Ishikawa (cell line): ENCODE measurements at regions not wholly inside any gene's neighbourhood (a gene's known extent, or its start where the extent isn't known, plus 50 kb on each side); places are given as distances from the start of the nearest gene placed in this dataset.

ENCODE experiments used
- CEBPB ChIP-seq: IDR thresholded peaks from 2 replicates; pipeline ENCODE4 v1.6.1; 2012
- CREB1 ChIP-seq: IDR thresholded peaks from 2 replicates; pipeline ENCODE4 v1.6.1; 2012; ENCODE audit warnings: low read depth
- EGR1 ChIP-seq: IDR thresholded peaks from 2 replicates; pipeline ENCODE4 v1.6.1; 2012
- EP300 ChIP-seq: IDR thresholded peaks from 2 replicates; pipeline ENCODE4 v1.6.1; 2012; ENCODE audit warnings: borderline replicate concordance
- FOXM1 ChIP-seq: IDR thresholded peaks from 2 replicates; pipeline ENCODE4 v1.6.1; 2012; ENCODE audit warnings: low read depth, borderline replicate concordance
- RAD21 ChIP-seq: IDR thresholded peaks from 2 replicates; pipeline ENCODE4 v1.6.1; 2012; ENCODE audit warnings: low read depth
- REST ChIP-seq: IDR thresholded peaks from 2 replicates; pipeline ENCODE4 v1.6.1; 2012; ENCODE audit warnings: low read depth, mild to moderate bottlenecking
- TAF1 ChIP-seq: IDR thresholded peaks from 2 replicates; pipeline ENCODE4 v1.6.1; 2012; ENCODE audit warnings: low read depth, mild to moderate bottlenecking
- TEAD4 ChIP-seq: IDR thresholded peaks from 2 replicates; pipeline ENCODE4 v1.6.1; 2012
- YY1 ChIP-seq: IDR thresholded peaks from 2 replicates; pipeline ENCODE4 v1.6.1; 2012; ENCODE audit warnings: low read depth
- ZBTB7A ChIP-seq: IDR thresholded peaks from 2 replicates; pipeline ENCODE4 v1.6.1; 2012; ENCODE audit warnings: low read depth
- TF ChIP-seq, protein P1 (sequence below): IDR thresholded peaks from 2 replicates; pipeline ENCODE4 v1.6.1; 2012

DNA sequence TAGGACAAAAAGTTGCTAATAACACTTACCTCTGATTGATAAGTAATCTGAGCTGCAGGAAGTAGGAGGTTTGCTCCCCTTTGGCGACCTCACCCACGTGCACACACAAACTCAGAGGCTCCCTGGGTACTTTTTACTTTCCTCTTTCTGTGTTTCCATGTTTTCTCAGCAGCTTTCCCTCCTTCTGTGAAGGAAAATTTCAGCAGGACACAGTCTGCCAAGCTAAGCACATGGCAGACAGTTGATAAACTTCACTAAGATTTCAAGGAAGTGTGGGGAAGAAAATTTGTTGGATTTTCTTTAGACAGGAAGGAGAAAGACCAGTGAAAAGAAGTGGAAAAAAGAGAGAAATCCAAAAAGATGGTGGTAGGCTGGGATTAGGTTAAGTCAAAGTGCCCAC, 215.5 kb upstream of the ARG1 start:
- no peak for TF ChIP-seq ZBTB7A
- TF ChIP-seq EGR1, result no peak
- TF ChIP-seq REST, result no peak
- TF ChIP-seq YY1, result no peak
- no peak for TF ChIP-seq RAD21
- TF ChIP-seq CEBPB, result no peak
- TF ChIP-seq TAF1, result no peak
- no peak for TF ChIP-seq EP300
- no peak for TF ChIP-seq TEAD4
- no peak for TF ChIP-seq FOXM1
- TF ChIP-seq, protein P1, sequence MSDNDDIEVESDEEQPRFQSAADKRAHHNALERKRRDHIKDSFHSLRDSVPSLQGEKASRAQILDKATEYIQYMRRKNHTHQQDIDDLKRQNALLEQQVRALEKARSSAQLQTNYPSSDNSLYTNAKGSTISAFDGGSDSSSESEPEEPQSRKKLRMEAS, result no peak
- no peak for TF ChIP-seq CREB1
